Endothelial cell of umbilical vein (primary cell): ENCODE measurements at regions not wholly inside any gene's neighbourhood (a gene's known extent, or its start where the extent isn't known, plus 50 kb on each side); places are given as distances from the start of the nearest gene placed in this dataset.

ENCODE experiments used
- BruUV-seq: library from RNA; stranded (reverse); fragments of 400-500 nt; replicated peaks from 2 replicates; lab custom pipeline; 2021; lab: Mats Ljungman, UMichigan
- CTCF ChIA-PET: fragments of 300-600, 350-600 bp; sonication (Branson Sonifier 250); formaldehyde crosslinking; loops from one replicate; lab custom pipeline; 2021; ENCODE audit warnings: antibody characterized with exemption, inconsistent platforms; lab: Charles Lee
- POLR2A ChIA-PET: fragments of 300-600, 350-600 bp; sonication (Branson Sonifier 250); formaldehyde crosslinking; loops from one replicate; lab custom pipeline; 2021; ENCODE audit warnings: antibody characterized with exemption, inconsistent platforms; lab: Charles Lee
- DNase-seq: peaks from one replicate; pipeline ENCODE4 v3.0.0-alpha.2; 2011; ENCODE audit warnings: low read depth, low spot score
- FAIRE-seq: peaks from 2 replicates; lab custom pipeline; 2011; peaks lifted over from hg19 to GRCh38; lab: Jason Lieb, UNC
- H2AFZ ChIP-seq: 2 replicates; pipeline ENCODE4 v1.6.0; 2012; ENCODE audit warnings: low read depth, low read length, control low read depth, inconsistent platforms
- H3K27ac ChIP-seq: 2 replicates; pipeline ENCODE4 v1.5.1; 2011; ENCODE audit warnings: low read depth, mild to moderate bottlenecking, control low read depth, low read length, moderate library complexity; ENCODE audit not compliant: insufficient read depth
- H3K27me3 ChIP-seq, 2 experiments: 2 replicates each; pipeline versions ENCODE4 v1.6.0 to v1.6.1; 2011; ENCODE audit warnings: low read length in 2 of 2, mixed read lengths in 1 of 2; ENCODE audit not compliant: control insufficient read depth in 2 of 2, insufficient read depth in 2 of 2
- H3K36me3 ChIP-seq, 2 experiments: 2 replicates in 1 of 2; 3 replicates in 1 of 2; pipeline ENCODE4 v1.5.1; 2011; ENCODE audit warnings: low read length in 2 of 2, mild to moderate bottlenecking in 1 of 2, moderate library complexity in 1 of 2; ENCODE audit not compliant: control insufficient read depth in 2 of 2, insufficient read depth in 2 of 2; ENCODE audit errors: extremely low read depth in 1 of 2
- H3K4me1 ChIP-seq: 3 replicates; pipeline ENCODE4 v1.5.1; 2011; ENCODE audit warnings: mild to moderate bottlenecking, low read length; ENCODE audit not compliant: control insufficient read depth, insufficient read depth; ENCODE audit errors: extremely low read depth
- H3K4me2 ChIP-seq: 2 replicates; pipeline ENCODE4 v1.6.1; 2011; ENCODE audit warnings: low read length, control low read depth, mixed read lengths; ENCODE audit not compliant: insufficient read depth
- H3K4me3 ChIP-seq, 3 experiments: fragments of 200-600 bp in 1 of 3; sonication (generic), shearing (Covaris generic) in 1 of 3; replicated peaks in 1 of 3; 2 replicates each; pipeline ENCODE4 v1.5.1; 2011 to 2016; ENCODE audit warnings: control low read depth in 3 of 3, low read length in 3 of 3, mild to moderate bottlenecking in 2 of 3, inconsistent platforms in 1 of 3, low read depth in 1 of 3, moderate library complexity in 1 of 3; ENCODE audit not compliant: insufficient read depth in 1 of 3
- H3K79me2 ChIP-seq: 2 replicates; pipeline ENCODE4 v1.6.0; 2012; ENCODE audit warnings: low read length, inconsistent platforms; ENCODE audit not compliant: control insufficient read depth, insufficient read depth
- H3K9ac ChIP-seq: replicated peaks from 2 replicates; pipeline ENCODE3; 2011; ENCODE audit warnings: low read length, control low read depth; ENCODE audit not compliant: insufficient read depth; ENCODE audit errors: extremely low read depth
- H3K9me1 ChIP-seq: replicated peaks from 3 replicates; pipeline ENCODE4 v1.6.0; 2011; ENCODE audit warnings: mild to moderate bottlenecking, low read length; ENCODE audit not compliant: control insufficient read depth, insufficient read depth; ENCODE audit errors: extremely low read depth
- H3K9me3 ChIP-seq: replicated peaks from 2 replicates; pipeline ENCODE4 v1.5.1; 2012; ENCODE audit warnings: low read length, inconsistent platforms; ENCODE audit not compliant: control insufficient read depth, insufficient read depth
- H4K20me1 ChIP-seq: replicated peaks from 2 replicates; pipeline ENCODE3; 2011; ENCODE audit warnings: mild to moderate bottlenecking, low read length; ENCODE audit not compliant: control insufficient read depth, insufficient read depth; ENCODE audit errors: extremely low read depth
- EZH2 ChIP-seq: IDR thresholded peaks from 2 replicates; pipeline ENCODE4 v1.6.1; 2012; ENCODE audit warnings: borderline replicate concordance, low read depth, mild to moderate bottlenecking, moderate library complexity, low read length, inconsistent platforms; ENCODE audit not compliant: severe bottlenecking
- FOS ChIP-seq: IDR thresholded peaks from 2 replicates; pipeline ENCODE4 v1.6.1; 2011; ENCODE audit warnings: mild to moderate bottlenecking, low read length, moderate library complexity, borderline replicate concordance; ENCODE audit not compliant: insufficient read depth
- GATA2 ChIP-seq: IDR thresholded peaks from 2 replicates; pipeline ENCODE4 v1.7.0; 2011; ENCODE audit warnings: low read depth, mild to moderate bottlenecking, moderate library complexity, mixed read lengths, low read length; ENCODE audit not compliant: insufficient read length, insufficient read depth
- JUN ChIP-seq: IDR thresholded peaks from 2 replicates; pipeline ENCODE4 v1.6.1; 2011; ENCODE audit warnings: borderline replicate concordance, low read depth; ENCODE audit not compliant: insufficient read length, insufficient read depth
- MYC ChIP-seq: IDR thresholded peaks from one replicate; pipeline ENCODE4 v1.6.1; 2011; ENCODE audit warnings: mild to moderate bottlenecking, low read depth, low read length
- POLR2A ChIP-seq: IDR thresholded peaks from 2 replicates; pipeline ENCODE4 v1.6.1; 2012; ENCODE audit warnings: low read depth, mild to moderate bottlenecking, control low read depth, low read length
- POLR2AphosphoS5 ChIP-seq: IDR thresholded peaks from 2 replicates; pipeline ENCODE4 v1.6.1; 2012; ENCODE audit warnings: low read depth, mild to moderate bottlenecking, control low read depth, low read length, moderate library complexity; ENCODE audit not compliant: insufficient read depth
- dilution Hi-C: fragments of 300-500 bp; cut with MboI; formaldehyde crosslinking; loops from one replicate; pipeline ENCODE4 v1.15.0; 2019; ENCODE audit warnings: low sequenced_read_pairs; ENCODE audit not compliant: extremely low pct_ligation_motif_present
- intact Hi-C: fragments of 100-400 bp; cut with micrococcal nuclease; formaldehyde crosslinking; loops from one replicate; pipeline ENCODE4 v1.10.0; 2022
- TF ChIP-seq, protein P1 (sequence below): IDR thresholded peaks from 2 replicates; pipeline ENCODE4 v1.6.1; 2011; ENCODE audit not compliant: insufficient read depth, insufficient read length
- TF ChIP-seq, protein P2 (sequence below), 2 donors: IDR thresholded peaks; 1 replicate in 1 of 2; 2 replicates in 1 of 2; pipeline ENCODE4 v1.5.1; 2011; ENCODE audit warnings: low read length in 2 of 2, mild to moderate bottlenecking in 2 of 2, moderate library complexity in 2 of 2, control low read depth in 1 of 2, inconsistent platforms in 1 of 2, low read depth in 1 of 2; ENCODE audit not compliant: insufficient read depth in 1 of 2; ENCODE audit errors: extremely low read depth in 1 of 2

DNA sequence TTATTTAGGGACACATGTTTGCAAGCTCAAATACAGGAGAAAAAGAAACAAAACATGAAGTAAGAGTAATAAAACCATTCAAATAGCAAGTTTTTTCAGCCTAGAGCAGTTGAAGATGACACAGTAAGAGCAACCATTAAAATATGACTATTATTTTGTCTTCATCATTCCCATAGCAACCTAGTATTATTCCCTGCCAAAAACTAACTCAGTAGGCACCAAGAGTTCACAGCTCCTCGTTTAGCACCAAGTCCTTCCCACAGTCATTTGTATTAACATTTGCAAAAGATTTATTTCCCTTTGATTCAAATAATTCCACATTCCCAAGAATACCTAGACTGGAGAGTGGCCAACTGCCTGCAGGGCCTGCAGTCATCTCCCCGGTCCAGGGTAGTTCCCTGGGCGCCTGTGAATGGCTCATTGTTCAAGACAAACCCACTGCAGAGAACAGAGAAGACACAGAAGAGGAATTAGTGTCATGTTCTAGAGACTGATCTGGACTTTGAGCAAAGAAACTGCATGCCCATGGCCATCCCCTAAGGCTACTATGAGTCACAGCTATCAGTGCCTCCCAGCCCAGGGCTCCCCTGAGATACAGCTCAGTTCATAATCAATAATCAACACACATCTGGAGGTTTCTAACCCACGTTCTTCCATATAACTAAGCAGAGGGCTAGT is 139.1 kb upstream of the MAP3K1 start:
- Histone ChIP-seq H3K9me3 (no peaks in the 10 kb centered on the region), H3K9me1 (no peaks in the 10 kb centered on the region), H3K4me2 (no peak overlapping the region), H4K20me1 (no peaks in the 10 kb centered on the region), H3K36me3 (no peaks in the 10 kb centered on the region), H2AFZ (no peak overlapping the region), H3K79me2 (no peaks in the 10 kb centered on the region), H3K9ac (no peak overlapping the region), H3K4me3 (no peak overlapping the region), H3K4me1 (no peaks in the 10 kb centered on the region), H3K27ac (no peak overlapping the region), H3K27me3 (peaks cover 8 to 11% of the 10 kb centered on the region in 2 experiments)
- CTCF ChIA-PET = no interaction called here
- no TSS peak for BruUV-seq
- no peak for FAIRE-seq
- no peak for DNase-seq
- dilution Hi-C loops (no loop called here), intact Hi-C loops (no loop called here)
- POLR2A ChIA-PET = no interaction called here
- TF ChIP-seq JUN (no peak), EZH2 (no peak), POLR2A (no peak), GATA2 (no peak), POLR2AphosphoS5 (no peak), FOS (no peak), MYC (no peak)
- TF ChIP-seq, protein P1, sequence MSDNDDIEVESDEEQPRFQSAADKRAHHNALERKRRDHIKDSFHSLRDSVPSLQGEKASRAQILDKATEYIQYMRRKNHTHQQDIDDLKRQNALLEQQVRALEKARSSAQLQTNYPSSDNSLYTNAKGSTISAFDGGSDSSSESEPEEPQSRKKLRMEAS = no peak
- TF ChIP-seq, protein P2, sequence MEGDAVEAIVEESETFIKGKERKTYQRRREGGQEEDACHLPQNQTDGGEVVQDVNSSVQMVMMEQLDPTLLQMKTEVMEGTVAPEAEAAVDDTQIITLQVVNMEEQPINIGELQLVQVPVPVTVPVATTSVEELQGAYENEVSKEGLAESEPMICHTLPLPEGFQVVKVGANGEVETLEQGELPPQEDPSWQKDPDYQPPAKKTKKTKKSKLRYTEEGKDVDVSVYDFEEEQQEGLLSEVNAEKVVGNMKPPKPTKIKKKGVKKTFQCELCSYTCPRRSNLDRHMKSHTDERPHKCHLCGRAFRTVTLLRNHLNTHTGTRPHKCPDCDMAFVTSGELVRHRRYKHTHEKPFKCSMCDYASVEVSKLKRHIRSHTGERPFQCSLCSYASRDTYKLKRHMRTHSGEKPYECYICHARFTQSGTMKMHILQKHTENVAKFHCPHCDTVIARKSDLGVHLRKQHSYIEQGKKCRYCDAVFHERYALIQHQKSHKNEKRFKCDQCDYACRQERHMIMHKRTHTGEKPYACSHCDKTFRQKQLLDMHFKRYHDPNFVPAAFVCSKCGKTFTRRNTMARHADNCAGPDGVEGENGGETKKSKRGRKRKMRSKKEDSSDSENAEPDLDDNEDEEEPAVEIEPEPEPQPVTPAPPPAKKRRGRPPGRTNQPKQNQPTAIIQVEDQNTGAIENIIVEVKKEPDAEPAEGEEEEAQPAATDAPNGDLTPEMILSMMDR (IDR thresholded peaks at IDR 0.05; ENCODE audit: extremely low read depth in 1 of 2, insufficient read depth in 1 of 2, low read depth in 1 of 2, low read length in 2 of 2) = no peak
